ENCODE measurements at regions not wholly inside any gene's neighbourhood (a gene's known extent, or its start where the extent isn't known, plus 50 kb on each side); places are given as distances from the start of the nearest gene placed in this dataset.

DNA sequence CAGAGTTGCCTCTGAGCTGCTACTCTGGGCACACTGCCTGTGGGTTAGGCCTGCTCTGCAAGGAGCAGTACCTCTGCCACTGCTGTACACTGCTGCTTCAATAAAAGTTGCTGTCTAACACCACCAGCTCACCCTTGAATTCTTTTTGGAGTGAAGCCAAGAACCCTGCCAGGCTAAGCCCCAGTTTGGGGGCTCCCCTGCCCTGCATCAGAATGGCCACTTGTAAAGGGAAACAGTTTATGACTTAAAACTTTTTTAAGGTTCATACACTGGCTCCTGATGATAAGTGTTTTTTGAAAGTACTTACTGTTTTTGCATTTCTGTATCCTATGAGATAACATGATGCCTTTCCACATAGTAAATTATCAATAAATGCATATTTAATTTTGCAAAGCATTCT, 310.0 kb downstream of the LMO4 start:
- TF ChIP-seq TAF1 (conservative IDR thresholded peaks at IDR 0.05) (no peak), JUND (IDR thresholded peaks at IDR 0.05) (no peak), RAD21 (IDR thresholded peaks at IDR 0.05) (no peak), SP1 (IDR thresholded peaks at IDR 0.05) (no peak), FOXA2 (IDR thresholded peaks at IDR 0.05) (no peak)
- TF ChIP-seq, protein P1, sequence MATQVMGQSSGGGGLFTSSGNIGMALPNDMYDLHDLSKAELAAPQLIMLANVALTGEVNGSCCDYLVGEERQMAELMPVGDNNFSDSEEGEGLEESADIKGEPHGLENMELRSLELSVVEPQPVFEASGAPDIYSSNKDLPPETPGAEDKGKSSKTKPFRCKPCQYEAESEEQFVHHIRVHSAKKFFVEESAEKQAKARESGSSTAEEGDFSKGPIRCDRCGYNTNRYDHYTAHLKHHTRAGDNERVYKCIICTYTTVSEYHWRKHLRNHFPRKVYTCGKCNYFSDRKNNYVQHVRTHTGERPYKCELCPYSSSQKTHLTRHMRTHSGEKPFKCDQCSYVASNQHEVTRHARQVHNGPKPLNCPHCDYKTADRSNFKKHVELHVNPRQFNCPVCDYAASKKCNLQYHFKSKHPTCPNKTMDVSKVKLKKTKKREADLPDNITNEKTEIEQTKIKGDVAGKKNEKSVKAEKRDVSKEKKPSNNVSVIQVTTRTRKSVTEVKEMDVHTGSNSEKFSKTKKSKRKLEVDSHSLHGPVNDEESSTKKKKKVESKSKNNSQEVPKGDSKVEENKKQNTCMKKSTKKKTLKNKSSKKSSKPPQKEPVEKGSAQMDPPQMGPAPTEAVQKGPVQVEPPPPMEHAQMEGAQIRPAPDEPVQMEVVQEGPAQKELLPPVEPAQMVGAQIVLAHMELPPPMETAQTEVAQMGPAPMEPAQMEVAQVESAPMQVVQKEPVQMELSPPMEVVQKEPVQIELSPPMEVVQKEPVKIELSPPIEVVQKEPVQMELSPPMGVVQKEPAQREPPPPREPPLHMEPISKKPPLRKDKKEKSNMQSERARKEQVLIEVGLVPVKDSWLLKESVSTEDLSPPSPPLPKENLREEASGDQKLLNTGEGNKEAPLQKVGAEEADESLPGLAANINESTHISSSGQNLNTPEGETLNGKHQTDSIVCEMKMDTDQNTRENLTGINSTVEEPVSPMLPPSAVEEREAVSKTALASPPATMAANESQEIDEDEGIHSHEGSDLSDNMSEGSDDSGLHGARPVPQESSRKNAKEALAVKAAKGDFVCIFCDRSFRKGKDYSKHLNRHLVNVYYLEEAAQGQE (IDR thresholded peaks at IDR 0.05) = no peak
- TF ChIP-seq, protein P2, sequence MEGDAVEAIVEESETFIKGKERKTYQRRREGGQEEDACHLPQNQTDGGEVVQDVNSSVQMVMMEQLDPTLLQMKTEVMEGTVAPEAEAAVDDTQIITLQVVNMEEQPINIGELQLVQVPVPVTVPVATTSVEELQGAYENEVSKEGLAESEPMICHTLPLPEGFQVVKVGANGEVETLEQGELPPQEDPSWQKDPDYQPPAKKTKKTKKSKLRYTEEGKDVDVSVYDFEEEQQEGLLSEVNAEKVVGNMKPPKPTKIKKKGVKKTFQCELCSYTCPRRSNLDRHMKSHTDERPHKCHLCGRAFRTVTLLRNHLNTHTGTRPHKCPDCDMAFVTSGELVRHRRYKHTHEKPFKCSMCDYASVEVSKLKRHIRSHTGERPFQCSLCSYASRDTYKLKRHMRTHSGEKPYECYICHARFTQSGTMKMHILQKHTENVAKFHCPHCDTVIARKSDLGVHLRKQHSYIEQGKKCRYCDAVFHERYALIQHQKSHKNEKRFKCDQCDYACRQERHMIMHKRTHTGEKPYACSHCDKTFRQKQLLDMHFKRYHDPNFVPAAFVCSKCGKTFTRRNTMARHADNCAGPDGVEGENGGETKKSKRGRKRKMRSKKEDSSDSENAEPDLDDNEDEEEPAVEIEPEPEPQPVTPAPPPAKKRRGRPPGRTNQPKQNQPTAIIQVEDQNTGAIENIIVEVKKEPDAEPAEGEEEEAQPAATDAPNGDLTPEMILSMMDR (IDR thresholded peaks at IDR 0.05; ENCODE audit: low read depth, low read length, missing input control) = no peak
- TF ChIP-seq, protein P3, sequence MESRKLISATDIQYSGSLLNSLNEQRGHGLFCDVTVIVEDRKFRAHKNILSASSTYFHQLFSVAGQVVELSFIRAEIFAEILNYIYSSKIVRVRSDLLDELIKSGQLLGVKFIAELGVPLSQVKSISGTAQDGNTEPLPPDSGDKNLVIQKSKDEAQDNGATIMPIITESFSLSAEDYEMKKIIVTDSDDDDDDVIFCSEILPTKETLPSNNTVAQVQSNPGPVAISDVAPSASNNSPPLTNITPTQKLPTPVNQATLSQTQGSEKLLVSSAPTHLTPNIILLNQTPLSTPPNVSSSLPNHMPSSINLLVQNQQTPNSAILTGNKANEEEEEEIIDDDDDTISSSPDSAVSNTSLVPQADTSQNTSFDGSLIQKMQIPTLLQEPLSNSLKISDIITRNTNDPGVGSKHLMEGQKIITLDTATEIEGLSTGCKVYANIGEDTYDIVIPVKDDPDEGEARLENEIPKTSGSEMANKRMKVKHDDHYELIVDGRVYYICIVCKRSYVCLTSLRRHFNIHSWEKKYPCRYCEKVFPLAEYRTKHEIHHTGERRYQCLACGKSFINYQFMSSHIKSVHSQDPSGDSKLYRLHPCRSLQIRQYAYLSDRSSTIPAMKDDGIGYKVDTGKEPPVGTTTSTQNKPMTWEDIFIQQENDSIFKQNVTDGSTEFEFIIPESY (IDR thresholded peaks at IDR 0.05) = no peak
- TF ChIP-seq, protein P4, sequence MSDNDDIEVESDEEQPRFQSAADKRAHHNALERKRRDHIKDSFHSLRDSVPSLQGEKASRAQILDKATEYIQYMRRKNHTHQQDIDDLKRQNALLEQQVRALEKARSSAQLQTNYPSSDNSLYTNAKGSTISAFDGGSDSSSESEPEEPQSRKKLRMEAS (IDR thresholded peaks at IDR 0.05) = no peak
